Activated CD8-positive, alpha-beta memory T cell treated with anti-CD3 and anti-CD28 coated beads, Interleukin-2, amount 50 U/mL, for 48 hours (primary cell): ENCODE measurements at regions not wholly inside any gene's neighbourhood (a gene's known extent, or its start where the extent isn't known, plus 50 kb on each side); places are given as distances from the start of the nearest gene placed in this dataset.

ENCODE experiments used
- DNase-seq: peaks from one replicate; pipeline ENCODE4 v3.0.0-alpha.2; 2020

DNA sequence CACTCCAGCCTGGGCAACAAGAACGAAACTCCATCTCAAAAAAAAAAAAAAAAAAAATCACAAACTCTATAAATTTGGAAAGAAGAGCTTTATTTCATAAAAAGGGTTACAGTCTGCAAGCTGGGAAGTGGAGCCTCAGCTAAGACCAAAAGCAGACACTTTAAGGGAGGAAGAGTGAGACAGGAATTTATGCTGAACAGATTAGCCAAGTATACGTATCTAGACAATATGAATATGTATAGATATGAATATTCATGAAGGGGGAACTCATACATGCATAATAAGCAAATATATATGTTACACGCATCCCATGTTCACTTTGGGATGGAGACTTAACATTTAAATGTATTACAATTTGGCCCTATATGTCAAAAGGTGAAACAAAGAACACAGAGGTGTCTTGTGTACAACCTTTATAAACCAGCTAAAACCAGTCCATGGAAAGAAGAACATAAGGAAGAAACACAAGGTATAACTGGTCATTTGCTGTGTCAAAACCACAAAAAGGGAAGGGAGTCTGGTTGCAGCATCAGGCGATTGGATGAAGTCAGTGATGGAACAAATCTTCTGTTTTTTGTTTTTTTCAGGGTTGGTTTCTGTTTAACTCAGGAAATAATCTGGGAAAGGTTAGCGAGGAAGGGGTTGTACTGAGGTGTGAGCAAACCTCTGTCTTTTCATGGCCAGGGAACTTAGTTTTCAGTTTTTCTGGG lies 130.0 kb upstream of the MAOA start:
- no peak for DNase-seq

DNA sequence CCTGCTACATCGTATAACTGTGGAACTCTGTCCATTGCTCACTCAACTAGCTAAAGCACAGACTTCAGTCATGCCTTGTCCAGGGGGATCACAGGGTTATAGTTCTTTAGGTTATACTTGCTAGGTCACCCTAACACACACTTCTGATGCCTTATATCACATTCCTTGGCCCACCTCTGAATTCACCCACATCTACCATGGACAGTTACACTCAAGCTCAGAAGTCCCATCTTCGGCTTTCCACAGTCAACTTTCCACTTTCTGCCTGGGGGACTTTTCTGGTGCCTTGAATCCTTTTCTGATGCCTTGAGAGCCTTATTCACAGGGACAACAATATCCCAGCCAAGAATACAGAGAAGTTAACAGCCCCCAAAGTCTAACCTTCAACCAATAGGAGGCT lies 129.2 kb upstream of the MAOA start:
- no peak for DNase-seq

DNA sequence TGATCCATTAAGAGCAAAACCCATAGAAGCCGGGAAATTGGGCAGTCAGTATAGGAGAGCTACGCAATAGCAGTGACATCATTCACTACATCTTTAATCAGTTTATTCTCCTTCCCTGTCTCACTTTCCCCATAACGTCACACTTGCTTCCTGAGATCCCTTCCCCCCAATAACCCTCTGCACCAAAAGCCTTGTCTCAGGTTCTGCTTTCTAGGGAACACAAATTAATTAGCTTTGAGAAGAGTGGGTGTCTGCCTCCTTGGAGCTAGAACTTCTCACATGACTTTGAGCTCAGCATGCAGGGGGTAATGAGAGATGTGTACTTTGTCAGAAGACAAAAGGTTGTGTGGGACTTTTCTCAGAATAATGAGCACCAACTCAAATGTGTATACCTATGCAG lies 128.3 kb upstream of the MAOA start:
- DNase-seq, result no peak

DNA sequence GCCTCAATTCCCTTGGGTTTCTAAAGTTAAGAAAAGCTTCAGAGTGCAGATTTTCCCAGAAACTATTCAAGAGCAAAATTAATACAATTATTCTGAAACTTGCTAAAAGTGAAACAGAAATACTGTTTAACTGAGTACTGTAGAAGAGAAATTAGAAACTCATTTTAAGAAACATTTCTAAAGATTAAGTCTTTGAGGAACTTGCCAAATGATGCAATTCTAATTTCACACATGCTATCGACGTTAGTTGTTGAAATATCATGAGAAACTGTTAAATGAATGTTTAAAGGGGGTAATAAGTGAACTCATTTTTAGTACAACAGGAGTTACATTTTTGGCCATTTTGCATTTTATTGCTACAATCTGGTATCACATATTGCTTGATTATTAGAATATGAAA lies 125.3 kb upstream of the MAOA start:
- no peak for DNase-seq

DNA sequence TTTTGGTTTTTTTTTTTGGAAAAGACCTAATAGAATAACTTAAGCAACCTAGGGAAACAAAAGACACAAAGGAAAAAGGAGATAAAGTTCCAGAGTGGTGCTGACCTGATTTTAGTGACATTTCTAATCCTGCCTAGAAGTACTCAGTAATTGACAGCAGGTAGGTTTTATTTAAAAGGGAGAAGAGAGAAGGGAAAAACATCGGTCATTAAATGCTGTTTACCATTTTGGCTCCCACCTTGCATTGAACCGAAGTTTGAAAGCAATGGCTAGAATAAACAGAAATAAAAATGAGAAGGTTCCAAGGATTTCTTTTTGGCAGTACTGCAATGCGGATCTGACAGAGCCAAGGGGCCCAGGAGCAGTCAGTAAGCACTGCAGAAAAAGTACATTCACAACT lies 115.8 kb upstream of the MAOA start:
- DNase-seq, result no peak

DNA sequence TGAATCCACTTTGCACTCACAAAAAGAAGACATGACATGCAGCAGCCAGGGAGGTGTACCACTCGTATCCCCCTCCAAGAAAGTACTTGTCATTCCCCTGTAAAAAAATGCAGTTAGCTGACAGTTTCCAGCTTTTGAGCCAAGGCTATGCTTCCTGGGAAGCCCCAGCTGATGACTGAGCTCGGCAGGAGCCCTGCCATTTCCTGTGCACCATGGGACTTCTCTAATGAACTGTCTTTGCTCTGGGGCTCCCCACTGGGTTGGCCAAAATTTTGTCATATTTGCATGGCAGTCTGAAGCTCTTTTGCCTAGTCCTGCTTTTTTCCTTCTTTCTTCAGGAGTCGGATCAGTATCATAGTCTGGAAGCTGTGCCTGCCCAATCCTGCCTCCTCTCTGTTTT lies 104.5 kb upstream of the MAOA start:
- no peak for DNase-seq

DNA sequence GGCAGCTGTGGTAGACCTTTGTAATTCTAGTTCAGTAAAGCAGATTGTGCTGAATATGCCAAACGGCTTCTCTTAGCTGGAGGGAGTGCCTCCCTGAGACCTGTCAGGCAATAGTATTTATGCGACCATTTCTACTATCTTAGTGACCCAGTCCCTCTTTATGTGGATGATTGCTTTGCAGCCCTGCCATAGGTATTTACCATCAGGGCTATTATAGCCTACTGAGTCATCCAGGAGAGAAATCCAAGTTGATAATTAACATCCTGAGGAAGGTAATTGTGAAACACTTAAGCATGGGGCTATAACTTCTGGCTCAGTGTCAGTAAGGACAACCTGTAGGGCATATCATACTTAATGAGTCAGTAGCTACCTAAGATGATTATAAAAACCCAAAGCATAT lies 103.9 kb upstream of the MAOA start:
- DNase-seq, result no peak

DNA sequence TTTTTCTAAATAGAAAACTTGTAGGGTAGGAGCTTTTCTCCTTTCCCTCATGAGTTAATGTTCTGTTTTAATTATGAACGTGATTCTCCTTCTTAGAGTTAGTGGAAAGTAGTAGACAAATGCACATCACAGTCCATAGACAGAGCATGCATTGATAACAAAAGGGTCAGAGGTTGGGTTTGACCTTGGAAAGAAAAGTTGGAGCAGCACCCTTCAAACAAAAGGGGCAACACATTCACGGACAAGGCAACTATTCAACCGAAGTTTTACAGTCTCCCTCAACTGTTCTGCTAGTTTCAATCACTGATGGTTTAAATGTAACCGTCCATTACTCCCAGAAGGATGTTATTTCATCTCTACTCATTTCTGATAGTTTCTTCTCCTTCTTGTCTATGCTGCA lies 103.4 kb upstream of the MAOA start:
- no peak for DNase-seq

DNA sequence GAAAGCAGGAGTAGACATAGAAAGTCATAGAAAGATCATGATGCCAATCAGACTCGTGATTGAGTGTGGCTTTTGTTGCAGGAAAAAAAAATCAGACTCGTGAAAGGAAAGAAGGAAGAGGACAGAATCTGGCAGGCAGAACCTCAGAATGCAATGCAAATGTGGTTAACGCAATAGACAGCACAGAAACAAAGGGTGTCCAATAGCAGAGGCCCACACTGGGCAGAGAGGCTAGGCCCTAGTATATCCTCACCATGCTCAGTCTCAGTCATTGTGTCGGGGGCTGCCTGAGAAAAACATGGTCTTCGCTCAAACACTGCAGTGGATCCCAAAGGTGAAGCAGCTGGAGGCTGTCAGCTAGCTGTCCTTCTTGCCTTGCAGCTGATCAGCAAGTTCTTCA lies 102.8 kb upstream of the MAOA start:
- DNase-seq, result no peak

DNA sequence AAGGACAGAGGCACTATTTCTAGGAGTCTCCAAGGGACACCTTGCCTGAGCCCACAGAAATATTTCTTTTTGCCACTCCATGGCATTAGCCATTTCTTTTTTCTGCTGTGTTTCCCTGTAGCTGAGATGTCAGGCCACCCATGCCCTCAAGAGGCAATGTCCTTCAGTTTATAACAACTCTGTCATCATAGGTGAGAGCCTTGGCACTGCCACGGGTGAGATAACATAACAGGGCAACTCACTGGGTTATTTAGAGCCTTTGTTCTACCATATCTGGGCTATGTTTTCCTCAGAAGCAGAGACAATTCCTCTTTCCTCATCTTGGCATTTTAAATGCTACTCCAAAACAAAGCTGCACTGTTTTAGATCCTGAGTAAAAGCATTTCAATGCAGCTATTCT lies 99.9 kb upstream of the MAOA start:
- no peak for DNase-seq

DNA sequence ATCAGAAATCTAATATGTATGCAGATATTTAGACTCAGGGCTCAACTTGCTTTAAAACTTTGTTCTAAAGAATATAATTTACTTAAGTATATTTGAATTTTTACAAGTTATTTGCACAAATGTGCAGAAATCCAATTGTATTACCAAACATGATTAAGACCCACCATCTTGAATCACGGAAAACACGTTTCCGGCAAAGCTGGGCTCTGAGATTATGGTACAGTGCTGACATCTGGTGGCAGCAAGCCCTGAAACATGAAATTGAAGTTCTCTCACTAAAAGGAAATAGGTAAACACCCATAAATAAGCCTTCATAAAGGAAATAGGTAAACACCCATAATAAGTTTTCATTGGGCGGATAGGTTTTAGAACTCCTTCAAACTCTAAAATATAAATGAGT lies 98.3 kb upstream of the MAOA start:
- DNase-seq, result peak; percentile 56

DNA sequence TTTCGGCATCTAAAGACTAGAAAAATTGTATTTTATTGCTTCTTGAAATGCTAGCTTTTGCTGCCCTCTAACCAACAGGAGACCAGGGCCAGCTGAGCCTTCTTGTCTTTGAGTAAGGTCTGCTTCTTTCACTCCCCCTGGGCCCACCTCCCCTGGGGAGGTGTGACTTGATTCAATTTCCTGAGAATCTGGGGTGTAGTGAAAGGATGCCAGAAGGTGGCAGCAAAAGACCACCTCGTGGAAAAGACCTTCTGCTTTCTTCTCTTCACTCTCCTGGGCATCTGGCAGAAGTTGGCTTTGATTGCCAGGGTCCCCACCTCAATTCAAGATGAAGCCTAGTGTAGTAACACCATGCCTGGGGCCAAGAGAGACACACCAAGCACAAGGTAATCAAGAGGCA lies 96.5 kb upstream of the MAOA start:
- DNase-seq, result peak; percentile 51

DNA sequence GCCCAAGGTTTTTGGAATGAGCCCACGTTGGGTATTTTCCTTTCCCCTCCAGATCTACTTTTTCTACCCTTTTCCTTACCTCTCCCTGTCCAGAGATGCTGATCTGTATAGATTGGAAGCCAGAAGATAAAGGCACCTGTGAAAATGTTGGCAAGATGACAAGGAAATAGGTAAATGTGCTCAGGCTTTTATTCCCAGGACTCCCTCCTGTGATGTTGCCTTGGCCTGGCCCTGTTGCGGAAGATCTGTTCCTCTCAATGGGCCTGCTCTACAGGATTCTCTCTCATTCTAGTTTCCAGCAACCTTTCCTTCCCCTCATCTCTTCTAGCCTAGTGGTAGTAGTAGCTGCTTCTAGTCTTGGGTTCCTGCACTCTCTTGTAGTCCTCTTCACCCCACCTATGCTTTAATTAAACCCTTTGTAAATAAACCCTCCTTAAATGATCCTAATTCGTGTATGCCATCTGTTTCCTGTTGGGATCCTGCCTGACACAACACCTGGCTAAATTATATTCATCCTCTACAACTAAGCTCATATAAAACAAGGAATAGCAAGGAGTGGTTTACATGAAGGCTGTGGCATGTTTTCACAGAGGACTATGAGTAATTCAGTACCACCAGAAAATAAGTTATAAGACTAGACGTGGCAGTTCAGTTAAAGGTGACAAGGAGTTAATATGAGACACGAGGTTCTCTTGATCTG lies 95.7 kb upstream of the MAOA start:
- no peak for DNase-seq

DNA sequence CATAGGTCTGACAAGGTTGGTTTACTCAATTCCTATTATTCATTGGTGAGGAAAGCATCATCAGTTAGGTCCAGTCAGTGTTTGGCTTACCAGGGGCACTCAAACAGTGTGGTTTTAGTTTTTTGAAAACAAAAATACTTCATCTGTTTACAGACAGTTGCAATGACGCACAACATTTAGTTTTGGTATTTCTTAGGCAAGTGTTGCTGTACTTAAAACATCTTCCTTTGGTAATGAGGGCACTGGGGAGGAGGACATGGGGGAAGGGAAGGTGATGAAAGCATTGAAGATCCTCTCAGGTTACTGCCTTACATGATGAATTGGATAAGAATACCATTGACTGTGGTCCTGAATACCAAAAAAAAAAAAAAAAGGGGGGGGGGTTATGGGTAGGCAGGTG lies 93.7 kb upstream of the MAOA start:
- no peak for DNase-seq

DNA sequence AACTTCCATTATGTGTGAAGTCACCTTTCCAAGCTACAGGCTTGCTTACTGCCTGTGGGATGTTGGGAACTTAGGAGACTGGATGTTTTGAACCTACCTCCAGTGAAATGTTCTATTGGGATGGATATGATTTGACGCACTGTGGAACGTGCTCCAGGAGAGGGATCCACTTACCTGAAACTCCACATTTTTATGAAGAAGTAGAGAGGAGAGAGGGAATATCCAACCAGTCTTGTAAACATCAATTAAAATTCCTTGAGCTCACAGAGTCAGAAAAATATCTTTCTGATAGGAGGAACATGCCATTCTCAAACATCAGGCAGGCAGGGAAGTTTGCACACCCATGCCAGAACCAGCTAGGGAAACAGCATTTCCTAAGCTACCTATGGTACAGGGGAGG lies 91.1 kb upstream of the MAOA start:
- DNase-seq, result no peak

DNA sequence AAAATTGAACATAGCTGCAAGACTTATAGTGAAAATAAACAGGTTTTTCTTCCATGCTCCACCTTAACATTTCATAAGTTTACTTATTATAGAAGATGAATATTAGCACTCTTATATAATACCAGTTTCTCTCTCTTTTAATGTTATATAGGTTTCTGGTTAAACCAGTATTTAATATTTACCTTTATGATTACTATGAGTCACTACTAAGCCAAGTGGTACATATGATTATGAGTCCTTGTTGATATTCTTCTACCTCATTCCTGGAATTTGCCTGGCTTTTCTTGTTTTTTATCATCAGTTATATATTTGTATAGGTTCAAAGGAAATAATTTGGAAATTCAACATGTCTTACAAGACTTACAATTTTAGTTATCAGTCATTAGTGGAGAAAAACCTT lies 89.9 kb upstream of the MAOA start:
- no peak for DNase-seq

DNA sequence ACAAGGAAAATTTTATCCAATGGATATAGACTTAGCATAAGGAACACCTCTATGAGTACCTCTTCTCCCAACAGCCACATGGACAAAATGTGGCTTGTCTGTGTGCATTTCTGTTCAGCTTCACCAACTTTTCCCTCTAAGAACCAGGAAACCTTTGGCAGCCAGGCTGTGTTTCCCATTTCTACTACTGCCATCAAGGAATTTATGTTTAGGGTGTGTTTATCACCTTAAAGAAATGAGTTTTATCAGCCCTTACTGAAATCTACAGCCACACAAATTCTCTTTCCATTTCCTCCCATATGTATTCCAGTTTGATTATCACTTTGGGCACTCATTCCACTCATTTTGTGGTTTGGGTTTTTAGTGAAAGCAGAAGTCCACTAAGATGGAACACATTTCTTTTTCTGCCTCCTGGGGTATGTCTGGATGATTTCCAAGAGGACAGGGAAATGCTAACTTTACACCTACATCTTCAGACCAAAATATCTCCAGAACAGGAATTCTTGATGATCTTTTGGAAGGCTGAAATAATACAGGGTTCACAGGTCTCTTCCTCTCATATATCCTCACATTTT lies 82.6 kb upstream of the MAOA start:
- no peak for DNase-seq

DNA sequence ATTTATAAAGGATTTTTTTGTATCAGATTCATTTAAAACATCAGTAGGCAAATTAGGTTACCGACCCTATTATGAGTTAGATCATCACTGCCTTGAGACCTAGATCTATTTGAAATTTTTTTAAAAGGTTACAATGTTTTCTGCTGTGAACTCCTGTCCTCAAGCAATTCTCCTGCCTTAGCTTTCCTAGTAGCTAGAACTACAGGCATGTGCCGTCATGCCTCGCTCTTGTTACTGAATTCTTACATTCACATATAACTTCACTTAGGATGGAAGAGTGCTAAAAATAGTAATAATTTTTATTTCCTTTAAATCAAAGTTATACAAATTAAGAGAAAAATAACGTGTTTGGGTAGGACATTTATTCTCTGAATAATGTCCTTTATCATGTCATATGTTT lies 75.5 kb upstream of the MAOA start:
- DNase-seq, result no peak

DNA sequence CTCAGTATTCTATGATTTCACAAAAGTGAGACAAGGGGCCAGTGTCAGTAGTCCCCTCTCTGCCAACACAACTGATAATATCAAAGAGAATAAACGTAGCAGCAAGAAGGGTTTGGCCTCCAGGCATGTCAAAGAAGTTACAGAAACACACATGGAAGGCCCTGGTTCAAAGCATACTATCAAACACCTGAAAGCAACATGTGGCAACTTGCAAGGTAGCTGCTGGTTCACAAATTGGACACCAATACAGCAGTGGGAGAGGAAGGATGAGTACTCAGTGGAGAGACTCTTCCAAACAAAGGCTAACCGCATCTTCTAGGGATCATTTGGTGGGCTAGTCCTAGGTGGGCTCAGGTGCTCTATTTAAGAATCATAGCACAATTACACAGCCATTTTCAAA lies 74.9 kb upstream of the MAOA start:
- DNase-seq, result no peak

DNA sequence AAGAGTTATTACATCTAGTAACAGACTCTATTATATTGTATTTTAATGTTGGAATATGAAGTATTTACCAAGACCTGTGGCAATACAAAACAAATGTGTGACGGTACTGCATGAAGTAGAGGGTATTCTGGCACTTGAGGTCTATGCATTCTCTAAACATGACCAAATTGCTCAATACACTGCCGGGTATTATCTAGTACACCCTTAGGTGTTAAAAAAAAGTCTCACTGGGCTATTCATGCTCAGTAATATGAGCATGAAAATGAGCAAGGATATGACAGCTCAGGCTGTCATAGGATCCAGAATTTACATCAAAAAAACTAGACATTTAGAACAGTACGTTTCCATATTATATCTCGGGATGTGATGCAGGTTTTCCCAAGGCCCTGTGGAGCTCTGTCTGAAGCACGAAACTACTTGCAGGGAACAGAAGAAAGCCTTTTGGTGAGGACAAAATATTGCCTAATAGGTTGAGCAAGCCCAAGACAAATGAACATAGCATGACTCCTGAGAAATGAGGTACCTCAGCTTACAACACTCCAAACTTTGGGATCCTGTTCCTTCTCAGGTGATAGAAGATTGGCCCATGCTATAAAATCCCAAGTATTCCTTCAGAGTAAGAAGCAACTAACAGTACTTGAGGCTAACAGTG lies 74.1 kb upstream of the MAOA start:
- DNase-seq, result no peak

DNA sequence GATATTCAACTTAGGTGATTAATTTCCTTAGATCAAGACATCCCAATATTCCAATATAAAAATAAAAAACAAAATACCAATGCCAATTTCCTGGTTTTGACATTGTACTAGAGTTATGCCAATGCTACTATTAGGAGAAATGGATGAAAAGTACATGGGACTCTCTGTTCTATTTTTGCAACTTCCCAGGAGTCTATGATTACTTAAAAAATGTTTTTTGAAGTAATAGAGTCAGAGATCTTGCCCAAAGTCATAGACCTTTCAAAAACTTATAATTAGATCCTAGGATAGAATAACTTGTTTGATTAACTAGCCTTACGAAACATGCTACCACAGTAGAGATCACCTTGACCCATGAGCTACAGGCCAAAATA lies 73.6 kb upstream of the MAOA start:
- DNase-seq, result no peak

DNA sequence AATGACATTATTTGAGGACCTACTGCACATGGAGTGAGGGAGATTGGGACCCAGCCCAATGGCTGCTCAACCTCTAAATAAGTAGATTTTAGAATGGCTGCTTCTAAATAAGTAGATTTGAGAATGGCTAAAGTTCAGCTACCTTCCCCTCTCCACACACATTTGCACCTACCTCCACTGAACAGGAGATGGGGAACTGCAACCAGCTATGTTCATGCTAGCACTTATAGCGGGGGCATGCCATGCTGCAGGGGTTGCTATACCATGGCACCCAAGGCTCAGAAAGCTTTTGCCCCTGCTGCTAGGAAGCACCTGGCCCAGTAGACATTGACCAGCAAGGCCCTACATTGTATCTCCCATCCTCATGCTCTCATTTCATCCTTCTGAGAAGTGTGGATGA lies 70.2 kb upstream of the MAOA start:
- DNase-seq, result no peak

DNA sequence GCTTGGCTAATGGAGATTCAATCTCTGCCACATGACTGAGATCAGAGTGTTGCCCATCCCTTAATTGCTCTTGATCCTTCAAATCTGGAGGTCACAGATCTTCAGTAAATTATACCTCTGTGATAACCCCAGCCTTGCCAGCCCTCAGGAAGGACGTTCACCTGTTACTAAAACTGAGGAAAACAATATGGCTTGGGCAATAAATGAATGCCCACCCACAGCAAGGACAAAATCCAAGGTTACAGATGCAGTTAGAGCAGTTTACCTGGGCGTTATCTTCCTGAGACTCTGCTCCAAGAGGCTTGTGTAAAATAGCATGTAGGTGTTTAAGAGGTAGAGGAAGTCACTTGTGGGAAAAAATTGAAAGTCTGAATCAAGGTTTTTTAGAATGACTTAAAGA lies 69.3 kb upstream of the MAOA start:
- DNase-seq, result no peak

DNA sequence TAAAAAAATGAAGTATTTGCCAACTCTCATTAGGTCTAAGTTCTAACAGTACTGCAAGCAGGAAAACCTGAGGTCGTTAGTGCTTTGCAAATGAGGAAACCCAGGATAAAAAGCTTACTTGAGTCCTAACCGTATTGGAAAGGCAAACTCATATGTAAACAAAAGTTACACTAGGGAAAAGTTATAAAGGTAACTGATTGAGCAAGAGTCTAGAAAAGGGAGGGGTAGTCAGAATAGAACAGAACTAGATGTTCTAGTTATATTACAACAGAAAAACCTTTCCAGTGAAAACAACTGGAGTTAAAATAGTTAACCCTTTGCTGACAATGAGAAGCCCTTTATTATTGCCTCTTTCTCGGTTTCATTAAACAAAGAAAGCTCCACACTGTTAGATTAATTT lies 66.4 kb upstream of the MAOA start:
- DNase-seq, result no peak
